Stimulated activated naive B cell treated with anti-CD40 and anti-IgM and Interleukin-4, amounts not matched to agents 10 μg/mL and 1 μg/mL and 100 μg/mL, for 72 hours (primary cell): ENCODE measurements at regions not wholly inside any gene's neighbourhood (a gene's known extent, or its start where the extent isn't known, plus 50 kb on each side); places are given as distances from the start of the nearest gene placed in this dataset.
A peak's percentile ranks its signal among the peaks of the same experiment; 100 is the strongest.

Experiments used
- ATAC-seq, 2 donors: fragments of 150-1000 bp; cut with Tn5 transposase; replicated peaks; 2 replicates each; pipeline ENCODE4 v1.10.0; 2021; ENCODE audit warnings: moderate library complexity in 1 of 2
- DNase-seq: peaks from one replicate; pipeline ENCODE4 v3.0.0; 2021
- H3K27ac Mint-ChIP-seq: one replicate; pipeline ENCODE4 v1.8.0; 2022; ENCODE audit warnings: mild to moderate bottlenecking, mixed read lengths
- H3K27me3 Mint-ChIP-seq, 2 donors: one replicate each; pipeline ENCODE4 v1.8.0; 2022; ENCODE audit warnings: mixed read lengths in 2 of 2
- H3K36me3 Mint-ChIP-seq, 2 donors: one replicate each; pipeline ENCODE4 v1.8.0; 2022; ENCODE audit warnings: mixed read lengths in 2 of 2, mild to moderate bottlenecking in 1 of 2
- H3K4me1 Mint-ChIP-seq, 2 donors: one replicate each; pipeline ENCODE4 v1.8.0; 2022; ENCODE audit warnings: mixed read lengths in 2 of 2, mild to moderate bottlenecking in 1 of 2
- H3K4me3 Mint-ChIP-seq, 2 donors: one replicate each; pipeline ENCODE4 v1.8.0; 2022; ENCODE audit warnings: mild to moderate bottlenecking in 2 of 2, mixed read lengths in 2 of 2, moderate library complexity in 1 of 2
- H3K9me3 Mint-ChIP-seq, 2 donors: one replicate each; pipeline ENCODE4 v1.8.0; 2022; ENCODE audit warnings: mixed read lengths in 2 of 2, mild to moderate bottlenecking in 1 of 2

- no peak for DNase-seq
- no peak overlapping the region for H3K4me3 Mint-ChIP-seq
- H3K9me3 Mint-ChIP-seq: peaks cover 0 to 6% of the 10 kb centered on the region in 2 donors
- H3K27ac Mint-ChIP-seq: no peak overlapping the region
- no peaks in the 10 kb centered on the region for H3K4me1 Mint-ChIP-seq
- H3K27me3 Mint-ChIP-seq: peaks cover 17 to 23% of the 10 kb centered on the region in 2 donors
- ATAC-seq: no peak
- peaks cover 0 to 4% of the 10 kb centered on the region in 2 donors for H3K36me3 Mint-ChIP-seq
Measured at GRCh38 chr12:94073441-94074051, 74.8 kb upstream of the PLXNC1 start.

GRCh38 chr12:94074216-94074979 is 74.0 kb upstream of the PLXNC1 start:
- no peak overlapping the region for H3K4me3 Mint-ChIP-seq
- H3K27ac Mint-ChIP-seq: no peak overlapping the region
- no peak for DNase-seq
- peaks cover 21 to 28% of the 10 kb centered on the region in 2 donors for H3K27me3 Mint-ChIP-seq
- no peaks in the 10 kb centered on the region for H3K4me1 Mint-ChIP-seq
- no peak for ATAC-seq
- H3K9me3 Mint-ChIP-seq: no peaks in the 10 kb centered on the region
- H3K36me3 Mint-ChIP-seq: no peaks in the 10 kb centered on the region

- Mint-ChIP-seq H3K27ac (no peak overlapping the region), H3K36me3 (no peaks in the 10 kb centered on the region), H3K4me3 (no peak overlapping the region), H3K9me3 (no peaks in the 10 kb centered on the region), H3K4me1 (no peaks in the 10 kb centered on the region), H3K27me3 (peaks cover 26 to 33% of the 10 kb centered on the region in 2 donors)
- ATAC-seq (peak; percentile 54 to 73), DNase-seq (no peak)
Measured at GRCh38 chr12:94074980-94075629, 73.3 kb upstream of the PLXNC1 start.

- no peak overlapping the region for H3K27ac Mint-ChIP-seq
- H3K4me1 Mint-ChIP-seq: no peaks in the 10 kb centered on the region
- H3K27me3 Mint-ChIP-seq: peaks cover 26 to 33% of the 10 kb centered on the region in 2 donors
- no peak for ATAC-seq
- H3K36me3 Mint-ChIP-seq: no peaks in the 10 kb centered on the region
- no peak for DNase-seq
- H3K4me3 Mint-ChIP-seq: no peak overlapping the region
- H3K9me3 Mint-ChIP-seq: no peaks in the 10 kb centered on the region
Measured at GRCh38 chr12:94077209-94077608, 71.2 kb upstream of the PLXNC1 start.

- H3K27me3 Mint-ChIP-seq: peaks cover 26 to 33% of the 10 kb centered on the region in 2 donors
- H3K36me3 Mint-ChIP-seq: peaks cover 0 to under 1% of the 10 kb centered on the region in 2 donors
- H3K4me1 Mint-ChIP-seq: no peaks in the 10 kb centered on the region
- H3K4me3 Mint-ChIP-seq: no peak overlapping the region
- H3K9me3 Mint-ChIP-seq: peaks cover under 1% of the 10 kb centered on the region in 2 donors
- no peak overlapping the region for H3K27ac Mint-ChIP-seq
- ATAC-seq (no peak), DNase-seq (no peak)
Measured at GRCh38 chr12:94078138-94078723, 70.1 kb upstream of the PLXNC1 start.

- Mint-ChIP-seq H3K27me3 (peaks cover 26 to 32% of the 10 kb centered on the region in 2 donors), H3K27ac (no peak overlapping the region), H3K4me3 (no peak overlapping the region), H3K4me1 (no peaks in the 10 kb centered on the region), H3K36me3 (peaks cover 3 to 4% of the 10 kb centered on the region in 2 donors), H3K9me3 (peaks cover 4% of the 10 kb centered on the region in 2 donors)
- DNase-seq (no peak), ATAC-seq (no peak)
Measured at GRCh38 chr12:94078736-94079509, 69.5 kb upstream of the PLXNC1 start.

- Mint-ChIP-seq H3K27ac (no peak overlapping the region), H3K4me3 (no peak overlapping the region), H3K4me1 (no peaks in the 10 kb centered on the region), H3K36me3 (peaks cover 3 to 4% of the 10 kb centered on the region in 2 donors), H3K27me3 (peaks cover 24 to 27% of the 10 kb centered on the region in 2 donors), H3K9me3 (peaks cover 4% of the 10 kb centered on the region in 2 donors)
- ATAC-seq (no peak), DNase-seq (no peak)
Measured at GRCh38 chr12:94079566-94080340, 68.6 kb upstream of the PLXNC1 start.

- Mint-ChIP-seq H3K4me3 (no peak overlapping the region), H3K27me3 (peaks cover 19 to 32% of the 10 kb centered on the region in 2 donors), H3K9me3 (peaks cover 4% of the 10 kb centered on the region in 2 donors), H3K4me1 (no peaks in the 10 kb centered on the region), H3K36me3 (peaks cover 3 to 4% of the 10 kb centered on the region in 2 donors), H3K27ac (no peak overlapping the region)
- DNase-seq (no peak), ATAC-seq (no peak)
Measured at GRCh38 chr12:94080341-94081009, 67.9 kb upstream of the PLXNC1 start.

GRCh38 chr12:94082690-94083089 is 65.7 kb upstream of the PLXNC1 start:
- no peaks in the 10 kb centered on the region for H3K4me1 Mint-ChIP-seq
- H3K36me3 Mint-ChIP-seq: peaks cover 3 to 4% of the 10 kb centered on the region in 2 donors
- DNase-seq (no peak), ATAC-seq (no peak)
- H3K27me3 Mint-ChIP-seq: peaks cover 19 to 28% of the 10 kb centered on the region in 2 donors
- H3K4me3 Mint-ChIP-seq: no peak overlapping the region
- H3K9me3 Mint-ChIP-seq: peaks cover 4% of the 10 kb centered on the region in 2 donors
- no peak overlapping the region for H3K27ac Mint-ChIP-seq

- peaks cover 13 to 25% of the 10 kb centered on the region in 2 donors for H3K27me3 Mint-ChIP-seq
- no peaks in the 10 kb centered on the region for H3K36me3 Mint-ChIP-seq
- no peaks in the 10 kb centered on the region for H3K4me1 Mint-ChIP-seq
- H3K9me3 Mint-ChIP-seq: no peaks in the 10 kb centered on the region
- ATAC-seq (no peak), DNase-seq (no peak)
- H3K4me3 Mint-ChIP-seq: no peak overlapping the region
- H3K27ac Mint-ChIP-seq: no peak overlapping the region
Measured at GRCh38 chr12:94089891-94090290, 58.5 kb upstream of the PLXNC1 start.

GRCh38 chr12:94091624-94092023 is 56.8 kb upstream of the PLXNC1 start:
- H3K27me3 Mint-ChIP-seq: peaks cover 13 to 19% of the 10 kb centered on the region in 2 donors
- no peak for ATAC-seq
- no peak overlapping the region for H3K27ac Mint-ChIP-seq
- H3K36me3 Mint-ChIP-seq: no peaks in the 10 kb centered on the region
- H3K4me1 Mint-ChIP-seq: no peaks in the 10 kb centered on the region
- DNase-seq: no peak
- no peak overlapping the region for H3K4me3 Mint-ChIP-seq
- H3K9me3 Mint-ChIP-seq: no peaks in the 10 kb centered on the region

GRCh38 chr12:94092516-94093241 is 55.7 kb upstream of the PLXNC1 start:
- H3K4me1 Mint-ChIP-seq: no peaks in the 10 kb centered on the region
- no peaks in the 10 kb centered on the region for H3K36me3 Mint-ChIP-seq
- H3K9me3 Mint-ChIP-seq: no peaks in the 10 kb centered on the region
- DNase-seq (no peak), ATAC-seq (no peak)
- no peak overlapping the region for H3K27ac Mint-ChIP-seq
- peaks cover 19% of the 10 kb centered on the region in 2 donors for H3K27me3 Mint-ChIP-seq
- no peak overlapping the region for H3K4me3 Mint-ChIP-seq
